Lower leg skin (tissue), 3 donors: ENCODE measurements at regions not wholly inside any gene's neighbourhood (a gene's known extent, or its start where the extent isn't known, plus 50 kb on each side); places are given as distances from the start of the nearest gene placed in this dataset.

ENCODE experiments used
- POLR2A ChIP-seq, 2 donors: fragments of 450-650 bp; IDR thresholded peaks; one replicate each; pipeline ENCODE4 v1.6.1; 2016 to 2017; ENCODE audit warnings: antibody characterized with exemption in 2 of 2, mild to moderate bottlenecking in 1 of 2, moderate library complexity in 1 of 2
- TF ChIP-seq, protein P1 (sequence below), 3 donors: fragments of 450-650 bp; IDR thresholded peaks; one replicate each; pipeline ENCODE4 v1.5.1; 2016; ENCODE audit warnings: antibody characterized with exemption in 3 of 3, mild to moderate bottlenecking in 3 of 3, moderate library complexity in 2 of 3

DNA sequence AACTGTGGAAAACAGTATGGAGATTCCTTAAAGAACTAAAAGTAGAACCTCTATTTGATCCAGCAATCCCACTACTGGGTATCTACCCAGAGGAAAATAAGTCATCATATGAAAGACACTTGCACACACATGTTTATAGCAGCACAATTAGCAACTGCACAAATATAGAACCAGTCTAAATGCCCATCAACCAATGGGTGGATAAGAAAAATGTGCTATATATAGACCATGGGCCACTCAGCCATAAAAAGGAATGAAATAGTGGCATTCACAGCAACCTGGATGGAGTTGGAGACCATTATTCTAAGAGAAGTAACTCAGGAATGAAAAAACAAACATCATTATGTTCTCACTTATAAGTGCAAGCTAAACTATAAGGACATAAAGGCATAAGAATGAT is 105.0 kb upstream of the PGBD5 start:
- TF ChIP-seq, protein P1, sequence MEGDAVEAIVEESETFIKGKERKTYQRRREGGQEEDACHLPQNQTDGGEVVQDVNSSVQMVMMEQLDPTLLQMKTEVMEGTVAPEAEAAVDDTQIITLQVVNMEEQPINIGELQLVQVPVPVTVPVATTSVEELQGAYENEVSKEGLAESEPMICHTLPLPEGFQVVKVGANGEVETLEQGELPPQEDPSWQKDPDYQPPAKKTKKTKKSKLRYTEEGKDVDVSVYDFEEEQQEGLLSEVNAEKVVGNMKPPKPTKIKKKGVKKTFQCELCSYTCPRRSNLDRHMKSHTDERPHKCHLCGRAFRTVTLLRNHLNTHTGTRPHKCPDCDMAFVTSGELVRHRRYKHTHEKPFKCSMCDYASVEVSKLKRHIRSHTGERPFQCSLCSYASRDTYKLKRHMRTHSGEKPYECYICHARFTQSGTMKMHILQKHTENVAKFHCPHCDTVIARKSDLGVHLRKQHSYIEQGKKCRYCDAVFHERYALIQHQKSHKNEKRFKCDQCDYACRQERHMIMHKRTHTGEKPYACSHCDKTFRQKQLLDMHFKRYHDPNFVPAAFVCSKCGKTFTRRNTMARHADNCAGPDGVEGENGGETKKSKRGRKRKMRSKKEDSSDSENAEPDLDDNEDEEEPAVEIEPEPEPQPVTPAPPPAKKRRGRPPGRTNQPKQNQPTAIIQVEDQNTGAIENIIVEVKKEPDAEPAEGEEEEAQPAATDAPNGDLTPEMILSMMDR (IDR thresholded peaks at IDR 0.05): no peak
- no peak for TF ChIP-seq POLR2A (IDR thresholded peaks at IDR 0.05)
